ENCODE measurements at regions not wholly inside any gene's neighbourhood (a gene's known extent, or its start where the extent isn't known, plus 50 kb on each side); places are given as distances from the start of the nearest gene placed in this dataset.

- intact Hi-C loops (cut with DNase I; ENCODE audit: low total_unique reads) = no loop called here
- Histone ChIP-seq H3K27me3 (no peaks in the 10 kb centered on the region), H3K36me3 (no peaks in the 10 kb centered on the region), H3K27ac (no peak overlapping the region), H3K9me3 (no peaks in the 10 kb centered on the region), H3K4me1 (no peaks in the 10 kb centered on the region), H3K4me3 (no peak overlapping the region)
- TF ChIP-seq EP300 (IDR thresholded peaks at IDR 0.05; ENCODE audit: low read depth) (no peak), POLR2AphosphoS5 (IDR thresholded peaks at IDR 0.05) (no peak), CTCF (IDR thresholded peaks at IDR 0.05) (no peak), POLR2A (IDR thresholded peaks at IDR 0.05) (no peak)
- WGBS, 2 donors (ENCODE audit: low coverage in 1 of 2) = 72% methylated on average over 4 of the region's 4 CpGs; no CpG with 5 or more reads in 1 of the 2 donors
- in situ Hi-C loops (cut with MboI; ENCODE audit: low pct_ligation_motif_present in 1 of 4, low pct_unique_long_range_greater_than_20kb in 1 of 4, low sequenced_read_pairs in 3 of 4) = no loop called here
- DNase-seq = no peak
Measured at GRCh38 chr21:19684328-19684727, 1280.7 kb upstream of the TMPRSS15 start.

- intact Hi-C loops (cut with DNase I; ENCODE audit: low total_unique reads) = no loop called here
- Histone ChIP-seq H3K4me3 (no peak overlapping the region), H3K36me3 (no peaks in the 10 kb centered on the region), H3K9me3 (no peaks in the 10 kb centered on the region), H3K27me3 (no peaks in the 10 kb centered on the region), H3K27ac (no peak overlapping the region), H3K4me1 (no peaks in the 10 kb centered on the region)
- DNase-seq = no peak
- in situ Hi-C loops (cut with MboI; ENCODE audit: low pct_ligation_motif_present in 1 of 4, low pct_unique_long_range_greater_than_20kb in 1 of 4, low sequenced_read_pairs in 3 of 4) = no loop called here
- TF ChIP-seq CTCF (IDR thresholded peaks at IDR 0.05) (no peak), POLR2A (IDR thresholded peaks at IDR 0.05) (no peak), EP300 (IDR thresholded peaks at IDR 0.05; ENCODE audit: low read depth) (no peak), POLR2AphosphoS5 (IDR thresholded peaks at IDR 0.05) (no peak)
Measured at GRCh38 chr21:19692231-19692630, 1288.6 kb upstream of the TMPRSS15 start.

GRCh38 chr21:19695796-19696195 is 1292.2 kb upstream of the TMPRSS15 start:
- no peaks in the 10 kb centered on the region for H3K4me1 ChIP-seq
- 29 to 78% methylated on average over 1 of the region's 1 CpG for WGBS, 2 donors (ENCODE audit: low coverage in 1 of 2)
- no peak overlapping the region for H3K4me3 ChIP-seq
- H3K27me3 ChIP-seq = no peaks in the 10 kb centered on the region
- no peaks in the 10 kb centered on the region for H3K9me3 ChIP-seq
- H3K36me3 ChIP-seq = no peaks in the 10 kb centered on the region
- no peak for DNase-seq
- intact Hi-C loops (cut with DNase I; ENCODE audit: low total_unique reads) (no loop called here), in situ Hi-C loops (cut with MboI; ENCODE audit: low pct_ligation_motif_present in 1 of 4, low pct_unique_long_range_greater_than_20kb in 1 of 4, low sequenced_read_pairs in 3 of 4) (no loop called here)
- TF ChIP-seq POLR2A (IDR thresholded peaks at IDR 0.05) (no peak), CTCF (IDR thresholded peaks at IDR 0.05) (no peak), POLR2AphosphoS5 (IDR thresholded peaks at IDR 0.05) (no peak), EP300 (IDR thresholded peaks at IDR 0.05; ENCODE audit: low read depth) (no peak)
- no peak overlapping the region for H3K27ac ChIP-seq

GRCh38 chr21:19700476-19700875 is 1296.9 kb upstream of the TMPRSS15 start:
- TF ChIP-seq CTCF (IDR thresholded peaks at IDR 0.05) (no peak), POLR2AphosphoS5 (IDR thresholded peaks at IDR 0.05) (no peak), EP300 (IDR thresholded peaks at IDR 0.05; ENCODE audit: low read depth) (no peak), POLR2A (IDR thresholded peaks at IDR 0.05) (no peak)
- H3K4me3 ChIP-seq = no peak overlapping the region
- H3K4me1 ChIP-seq = no peaks in the 10 kb centered on the region
- in situ Hi-C loops (cut with MboI; ENCODE audit: low pct_ligation_motif_present in 1 of 4, low pct_unique_long_range_greater_than_20kb in 1 of 4, low sequenced_read_pairs in 3 of 4) (no loop called here), intact Hi-C loops (cut with DNase I; ENCODE audit: low total_unique reads) (no loop called here)
- no peaks in the 10 kb centered on the region for H3K27me3 ChIP-seq
- H3K9me3 ChIP-seq = no peaks in the 10 kb centered on the region
- no peak for DNase-seq
- no peaks in the 10 kb centered on the region for H3K36me3 ChIP-seq
- no peak overlapping the region for H3K27ac ChIP-seq
